ENCODE measurements at regions not wholly inside any gene's neighbourhood (a gene's known extent, or its start where the extent isn't known, plus 50 kb on each side); places are given as distances from the start of the nearest gene placed in this dataset.
"Not testable (repeated sequence)": the region's sequence is repeated elsewhere in the genome, so short reads cannot be mapped to it uniquely, and the experiment has no call there.

DNA sequence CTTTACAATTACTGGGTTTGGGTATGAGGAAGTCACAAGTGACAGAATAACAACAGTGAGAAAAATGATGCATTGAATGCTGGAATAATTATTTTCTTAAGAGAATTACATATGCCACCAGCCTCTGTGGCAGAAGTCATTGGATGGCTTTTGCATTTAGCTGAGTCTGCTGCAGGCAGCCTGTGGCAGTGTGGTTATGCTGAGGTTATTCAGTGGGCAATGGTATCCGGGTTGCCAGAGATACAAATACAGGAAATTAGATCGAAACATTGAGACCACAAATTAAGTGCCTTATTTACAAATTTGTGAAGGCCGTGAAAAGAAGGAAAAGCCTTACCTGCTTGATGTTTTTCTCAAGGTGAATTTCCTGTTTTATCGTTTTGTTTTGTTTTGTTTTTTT, 1050.0 kb downstream of the GALC start:
- H3K27me3 ChIP-seq (ENCODE audit: insufficient read depth, low read length) = no peaks in the 10 kb centered on the region
- H3K4me1 ChIP-seq (ENCODE audit: insufficient read depth, low read length) = no peaks in the 10 kb centered on the region
- no peaks in the 10 kb centered on the region for H3K9me3 ChIP-seq (ENCODE audit: low read depth, low read length)
- H3K4me3 ChIP-seq (ENCODE audit: low read length) = no peak overlapping the region

DNA sequence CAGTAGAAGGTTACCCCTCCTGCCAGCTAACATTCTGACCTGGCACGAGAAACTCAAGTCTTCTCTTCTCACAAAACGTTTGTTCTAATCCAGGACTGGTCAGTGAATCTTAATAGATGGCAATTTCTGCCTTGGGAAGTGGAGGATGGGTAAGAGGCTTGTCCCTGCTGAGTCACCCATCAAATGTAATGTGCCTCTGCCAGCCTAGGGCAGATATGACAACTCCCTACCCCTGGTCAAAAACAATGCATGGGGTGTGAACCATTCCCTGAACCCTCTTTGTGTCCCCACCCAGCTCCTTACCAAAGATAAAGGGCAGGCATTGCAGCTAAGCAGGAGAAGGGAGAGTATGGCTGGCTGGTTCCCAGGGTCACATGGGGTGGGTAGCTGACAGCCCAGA, 1052.9 kb downstream of the GALC start:
- Histone ChIP-seq H3K9me3 (ENCODE audit: low read depth, low read length) (no peaks in the 10 kb centered on the region), H3K4me3 (ENCODE audit: low read length) (no peak overlapping the region), H3K4me1 (ENCODE audit: insufficient read depth, low read length) (no peaks in the 10 kb centered on the region), H3K27me3 (ENCODE audit: insufficient read depth, low read length) (no peaks in the 10 kb centered on the region)

DNA sequence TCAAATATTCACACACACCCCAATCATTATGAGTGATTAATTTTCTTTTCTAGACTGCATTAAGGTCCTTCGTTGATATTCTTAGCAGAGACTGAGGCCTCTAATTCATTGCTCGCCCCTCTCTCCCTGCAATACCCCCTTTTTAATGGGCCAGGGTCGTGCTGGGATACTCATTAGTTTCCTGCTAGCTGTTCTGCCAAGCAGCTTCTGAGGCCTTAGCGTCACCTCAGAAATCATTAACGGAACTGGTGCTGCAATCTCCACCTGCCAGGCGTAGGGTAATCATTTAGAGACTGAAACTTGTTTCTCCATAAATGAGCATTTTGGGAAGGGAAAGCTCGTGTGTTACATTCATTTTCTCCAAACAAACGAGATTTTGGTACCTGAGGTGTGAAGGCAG, 1054.7 kb downstream of the GALC start:
- no peaks in the 10 kb centered on the region for H3K27me3 ChIP-seq (ENCODE audit: insufficient read depth, low read length)
- H3K4me1 ChIP-seq (ENCODE audit: insufficient read depth, low read length) = no peaks in the 10 kb centered on the region
- no peak overlapping the region for H3K4me3 ChIP-seq (ENCODE audit: low read length)
- no peaks in the 10 kb centered on the region for H3K9me3 ChIP-seq (ENCODE audit: low read depth, low read length)

DNA sequence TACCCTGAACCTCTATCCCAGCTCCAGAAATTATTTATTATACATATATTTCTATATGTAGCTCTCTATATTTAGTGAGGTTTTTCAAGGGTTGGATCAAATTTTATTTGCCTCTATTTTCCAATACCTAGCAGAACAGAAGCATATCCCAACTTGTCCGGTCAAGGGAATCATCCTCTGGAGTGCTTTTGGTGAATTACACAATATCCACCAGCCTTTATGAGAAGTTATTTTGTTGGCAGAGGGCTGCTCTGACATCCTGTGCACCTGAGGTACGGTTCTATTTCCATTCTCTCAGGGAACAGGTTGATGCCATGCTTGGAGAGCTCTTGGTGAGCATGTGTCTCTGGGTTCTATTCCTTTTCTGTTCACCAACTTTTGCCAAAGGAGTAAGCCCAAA, 1056.4 kb downstream of the GALC start:
- no peaks in the 10 kb centered on the region for H3K9me3 ChIP-seq (ENCODE audit: low read depth, low read length)
- H3K4me3 ChIP-seq (ENCODE audit: low read length) = no peak overlapping the region
- no peaks in the 10 kb centered on the region for H3K27me3 ChIP-seq (ENCODE audit: insufficient read depth, low read length)
- H3K4me1 ChIP-seq (ENCODE audit: insufficient read depth, low read length) = no peaks in the 10 kb centered on the region

DNA sequence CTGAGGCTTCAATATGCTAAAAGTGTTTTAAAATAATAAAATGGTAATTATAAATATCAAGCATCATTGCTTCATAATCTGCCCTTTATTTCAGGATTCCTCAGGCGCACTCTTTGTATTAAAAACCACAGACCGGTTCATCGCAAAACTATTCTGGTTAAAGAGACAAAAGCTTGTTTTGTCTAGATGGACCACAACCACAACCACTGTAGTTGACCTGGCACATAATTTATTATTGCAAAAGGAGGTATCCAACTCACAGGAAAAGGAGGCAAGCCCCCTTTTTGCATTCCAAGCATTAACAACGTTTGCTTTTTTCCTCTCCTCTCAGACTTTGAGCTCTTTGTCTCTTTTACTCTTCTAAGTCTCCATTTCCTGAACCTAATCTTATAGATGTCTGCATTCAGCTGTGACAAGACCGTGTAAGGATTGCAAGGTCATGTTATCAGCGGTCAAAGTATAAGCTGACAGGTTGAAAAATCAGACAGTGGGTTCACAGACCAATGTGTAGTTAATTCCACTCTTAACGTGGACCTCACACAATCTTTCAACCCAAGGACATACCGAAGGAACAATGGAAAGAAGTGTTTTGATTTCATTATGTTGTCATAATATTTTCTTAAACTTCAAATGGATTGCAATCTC, 1057.6 kb downstream of the GALC start:
- H3K27me3 ChIP-seq (ENCODE audit: insufficient read depth, low read length) = no peaks in the 10 kb centered on the region
- H3K9me3 ChIP-seq (ENCODE audit: low read depth, low read length) = no peaks in the 10 kb centered on the region
- H3K4me3 ChIP-seq (ENCODE audit: low read length) = no peak overlapping the region
- no peaks in the 10 kb centered on the region for H3K4me1 ChIP-seq (ENCODE audit: insufficient read depth, low read length)

DNA sequence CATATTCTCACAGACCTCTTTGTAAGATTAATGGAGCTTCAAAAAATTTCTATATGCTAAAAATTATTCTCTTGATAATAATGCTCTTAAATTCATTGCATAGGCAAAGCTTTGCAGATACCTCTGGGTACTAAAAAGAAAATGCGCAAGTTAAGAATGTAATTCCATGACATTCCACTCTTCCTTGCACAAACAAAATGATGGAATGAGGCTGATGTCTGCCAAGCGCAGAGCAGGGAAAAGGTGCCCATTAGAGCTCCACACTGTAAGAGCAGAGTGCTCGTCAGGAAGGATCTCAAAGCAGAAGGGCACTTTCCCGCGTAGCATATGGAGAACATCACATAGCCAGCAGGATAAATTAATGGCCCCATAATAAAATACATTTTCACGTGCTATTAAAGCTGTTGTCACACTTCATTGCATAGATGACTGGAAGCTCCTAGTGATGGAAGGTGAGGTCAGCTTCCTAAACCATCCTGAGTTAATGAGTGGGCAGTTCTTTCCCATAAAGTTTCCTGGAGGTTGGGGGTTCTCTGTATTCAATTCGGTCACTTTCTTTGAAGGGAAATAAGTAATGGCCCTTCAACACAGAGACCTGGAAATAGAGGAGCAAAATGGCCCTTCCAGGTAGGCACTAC, 1058.9 kb downstream of the GALC start:
- no peaks in the 10 kb centered on the region for H3K9me3 ChIP-seq (ENCODE audit: low read depth, low read length)
- no peak overlapping the region for H3K4me3 ChIP-seq (ENCODE audit: low read length)
- no peaks in the 10 kb centered on the region for H3K4me1 ChIP-seq (ENCODE audit: insufficient read depth, low read length)
- no peaks in the 10 kb centered on the region for H3K27me3 ChIP-seq (ENCODE audit: insufficient read depth, low read length)

DNA sequence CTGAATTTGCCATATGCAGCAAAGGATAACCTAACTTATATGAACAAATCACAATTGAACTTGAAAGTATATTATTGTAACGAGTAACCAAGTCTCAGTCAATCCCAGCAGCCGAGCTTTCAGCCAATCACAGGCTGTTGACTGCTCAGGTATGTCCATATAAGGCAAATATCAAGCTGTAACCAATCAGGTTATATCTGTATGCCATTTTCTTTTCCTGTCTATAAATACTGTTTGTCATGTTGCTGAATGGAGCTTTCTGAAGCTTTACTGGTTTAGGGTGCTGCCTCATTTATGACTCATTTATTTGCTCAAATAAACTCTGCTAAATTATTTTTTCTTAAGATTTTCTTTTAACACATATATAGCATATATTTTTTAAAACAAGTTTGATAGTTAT, 1059.5 kb downstream of the GALC start:
- Histone ChIP-seq H3K4me1 (ENCODE audit: insufficient read depth, low read length) (no peaks in the 10 kb centered on the region), H3K4me3 (ENCODE audit: low read length) (no peak overlapping the region), H3K9me3 (ENCODE audit: low read depth, low read length) (no peaks in the 10 kb centered on the region), H3K27me3 (ENCODE audit: insufficient read depth, low read length) (no peaks in the 10 kb centered on the region)

DNA sequence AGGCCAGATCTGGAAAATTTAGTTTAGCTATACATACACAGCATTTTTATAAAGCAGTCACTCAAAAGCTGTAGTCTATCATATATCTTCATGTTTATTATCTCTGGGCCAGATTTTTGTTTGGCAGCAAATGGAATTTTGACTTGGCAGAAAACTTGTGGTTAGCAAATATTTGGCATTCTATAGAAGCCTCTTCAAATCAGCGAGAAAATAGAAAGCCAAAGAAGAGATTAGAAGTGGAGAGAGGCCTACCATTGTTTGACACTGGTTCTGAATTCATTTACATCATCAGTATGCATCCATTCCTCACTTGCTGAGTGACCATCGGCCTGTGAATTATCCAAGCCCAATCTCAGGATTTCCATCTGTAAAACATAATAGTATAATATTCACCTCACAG, 1077.6 kb downstream of the GALC start:
- H3K4me1 ChIP-seq (ENCODE audit: insufficient read depth, low read length) = no peaks in the 10 kb centered on the region
- no peaks in the 10 kb centered on the region for H3K27me3 ChIP-seq (ENCODE audit: insufficient read depth, low read length)
- H3K4me3 ChIP-seq (ENCODE audit: low read length) = no peak overlapping the region
- H3K9me3 ChIP-seq (ENCODE audit: low read depth, low read length) = no peaks in the 10 kb centered on the region

DNA sequence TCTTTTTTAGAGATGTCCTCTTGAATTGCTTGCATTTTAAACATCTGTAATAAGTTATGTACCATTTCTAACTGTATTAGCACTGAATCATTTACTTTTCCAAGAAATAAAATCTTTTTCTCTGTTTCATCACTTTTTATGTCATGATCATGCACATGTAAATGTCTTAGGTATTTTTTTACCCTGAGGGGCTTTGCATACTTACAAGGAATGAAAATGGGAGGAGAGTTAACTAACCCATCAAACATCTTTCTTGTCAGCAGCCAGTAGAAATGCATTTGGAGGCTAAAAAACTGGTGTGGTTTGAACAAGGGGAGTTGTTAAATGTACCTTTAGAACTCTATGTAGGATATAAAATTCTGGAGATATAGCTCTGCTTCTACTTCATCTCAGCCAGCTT, 1080.3 kb downstream of the GALC start:
- H3K9me3 ChIP-seq (ENCODE audit: low read depth, low read length) = no peaks in the 10 kb centered on the region
- no peaks in the 10 kb centered on the region for H3K27me3 ChIP-seq (ENCODE audit: insufficient read depth, low read length)
- H3K4me1 ChIP-seq (ENCODE audit: insufficient read depth, low read length) = no peaks in the 10 kb centered on the region
- no peak overlapping the region for H3K4me3 ChIP-seq (ENCODE audit: low read length)

DNA sequence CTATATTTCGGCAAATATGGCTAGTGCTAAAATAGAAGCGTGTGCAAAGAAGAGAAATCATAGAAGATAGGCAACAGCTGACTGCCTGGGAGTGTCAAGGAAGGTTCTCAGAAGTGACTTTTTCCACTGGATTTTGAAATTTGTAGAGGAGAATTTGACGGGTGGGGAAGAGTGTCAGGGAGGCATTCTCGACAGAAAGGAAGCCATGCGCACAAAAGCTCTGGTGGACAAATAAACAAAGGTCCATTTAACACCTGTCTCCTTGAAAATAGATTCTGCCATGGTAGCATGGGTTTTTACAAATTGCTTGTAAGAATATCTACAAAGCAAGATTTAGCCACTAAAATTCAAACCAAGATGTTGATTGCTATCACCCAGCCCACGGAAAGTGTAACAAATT, 1081.5 kb downstream of the GALC start:
- no peaks in the 10 kb centered on the region for H3K9me3 ChIP-seq (ENCODE audit: low read depth, low read length)
- H3K4me1 ChIP-seq (ENCODE audit: insufficient read depth, low read length) = no peaks in the 10 kb centered on the region
- H3K27me3 ChIP-seq (ENCODE audit: insufficient read depth, low read length) = no peaks in the 10 kb centered on the region
- H3K4me3 ChIP-seq (ENCODE audit: low read length) = no peak overlapping the region

DNA sequence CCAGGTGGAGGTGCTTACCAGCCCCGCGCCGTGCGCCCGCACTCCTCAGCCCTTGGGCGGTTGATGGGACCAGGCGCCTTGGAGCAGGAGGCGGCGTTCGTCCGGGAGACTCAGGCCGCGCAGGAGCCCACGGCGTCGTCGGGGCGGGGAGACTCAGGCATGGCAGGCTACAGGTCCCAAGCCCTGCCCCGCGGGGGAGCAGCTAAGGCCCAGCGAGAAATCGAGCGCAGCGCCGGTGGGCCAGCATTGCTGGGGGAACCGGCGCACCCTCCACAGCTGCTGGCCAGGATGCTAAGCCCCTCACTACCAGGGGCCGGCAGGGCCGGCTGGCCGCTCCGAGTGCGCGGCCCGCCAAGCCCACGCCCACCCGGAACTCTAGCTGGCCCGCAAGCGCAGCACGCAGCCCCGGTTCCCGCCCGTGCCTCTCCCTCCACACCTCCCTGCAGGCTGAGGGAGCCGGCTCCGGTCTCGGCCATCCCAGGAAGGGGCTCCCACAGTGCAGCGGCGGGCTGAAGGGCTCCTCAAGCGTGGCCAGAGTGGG, 1087.5 kb downstream of the GALC start:
- H3K9me3 ChIP-seq (ENCODE audit: low read depth, low read length); H3K27me3 ChIP-seq (ENCODE audit: insufficient read depth, low read length); H3K4me1 ChIP-seq (ENCODE audit: insufficient read depth, low read length); H3K4me3 ChIP-seq (ENCODE audit: low read length): not testable (repeated sequence)

DNA sequence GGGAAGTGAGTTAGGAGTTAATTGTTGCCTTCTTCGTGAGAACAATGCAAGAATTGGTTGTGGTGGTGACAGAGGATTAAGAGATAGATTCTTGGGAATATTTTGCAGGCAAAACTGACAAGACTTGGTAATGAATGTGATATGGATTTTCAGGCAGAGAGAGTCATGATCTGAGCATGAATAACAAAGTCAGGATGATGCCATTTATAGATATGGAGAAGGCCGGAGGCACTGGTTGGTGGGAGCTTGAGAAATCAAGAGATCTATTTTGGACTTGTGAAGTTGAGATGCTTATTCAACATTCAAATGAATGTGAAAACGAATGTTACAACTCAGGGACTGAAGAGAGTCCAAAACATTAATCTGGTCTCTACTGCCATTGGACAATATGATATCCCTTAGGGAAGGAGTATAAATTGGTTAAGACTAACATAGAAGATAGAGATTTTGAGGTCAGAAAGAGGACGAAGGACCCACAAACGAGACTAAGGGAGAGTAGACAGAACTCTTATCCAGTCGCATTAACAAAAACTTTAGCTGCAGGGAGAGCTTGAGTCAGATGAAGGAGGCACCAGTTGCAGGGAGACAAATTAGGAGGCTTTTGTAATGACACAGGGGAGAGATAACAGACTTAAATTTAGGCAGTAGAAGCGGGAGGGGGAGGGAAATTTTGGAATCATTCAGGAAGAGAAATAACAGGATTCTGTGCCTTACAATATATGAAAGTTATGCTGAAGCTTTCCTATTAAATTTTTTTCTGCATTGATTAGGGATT, 1090.6 kb downstream of the GALC start:
- Histone ChIP-seq H3K4me3 (ENCODE audit: low read length) (no peak overlapping the region), H3K27me3 (ENCODE audit: insufficient read depth, low read length) (no peaks in the 10 kb centered on the region), H3K9me3 (ENCODE audit: low read depth, low read length) (no peaks in the 10 kb centered on the region), H3K4me1 (ENCODE audit: insufficient read depth, low read length) (no peaks in the 10 kb centered on the region)

DNA sequence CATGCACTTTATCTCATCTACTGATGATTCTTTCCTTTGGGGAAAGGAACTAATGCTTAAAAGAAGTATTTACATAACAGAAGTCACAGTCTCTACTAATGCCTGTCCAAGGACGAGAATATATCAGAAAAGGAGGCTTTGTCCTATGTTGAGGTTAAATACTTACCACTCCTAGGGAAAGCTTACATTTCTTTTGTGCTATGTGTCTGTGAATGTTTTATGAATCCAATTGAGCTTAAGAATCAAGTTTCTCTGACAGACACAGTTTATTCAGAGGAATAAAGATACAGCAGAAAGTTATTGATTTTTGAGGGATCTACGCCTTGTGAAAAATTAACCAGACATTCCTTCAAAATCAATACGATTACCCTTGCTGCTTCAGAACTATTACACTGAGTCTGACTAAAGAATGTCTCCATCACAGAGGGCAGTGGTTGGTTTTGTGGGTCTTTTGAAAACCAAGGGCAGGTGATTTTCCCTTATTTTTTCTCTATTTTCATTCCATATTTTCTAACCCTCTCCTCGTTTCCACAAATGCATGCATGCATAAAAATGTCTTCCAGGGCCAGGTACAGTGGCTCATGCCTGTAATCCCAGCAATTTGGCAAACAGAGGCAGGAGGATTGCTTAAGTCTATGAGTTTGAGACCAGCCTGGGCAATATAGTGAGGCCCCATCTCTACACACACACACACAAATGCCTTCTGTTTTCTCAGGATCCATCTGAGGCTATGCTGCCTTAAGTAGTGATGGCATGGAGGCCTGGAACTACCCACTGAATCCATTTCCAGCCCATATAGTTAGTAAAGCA, 1095.1 kb downstream of the GALC start:
- H3K27me3 ChIP-seq (ENCODE audit: insufficient read depth, low read length) = no peaks in the 10 kb centered on the region
- no peaks in the 10 kb centered on the region for H3K9me3 ChIP-seq (ENCODE audit: low read depth, low read length)
- H3K4me3 ChIP-seq (ENCODE audit: low read length) = no peak overlapping the region
- no peaks in the 10 kb centered on the region for H3K4me1 ChIP-seq (ENCODE audit: insufficient read depth, low read length)

DNA sequence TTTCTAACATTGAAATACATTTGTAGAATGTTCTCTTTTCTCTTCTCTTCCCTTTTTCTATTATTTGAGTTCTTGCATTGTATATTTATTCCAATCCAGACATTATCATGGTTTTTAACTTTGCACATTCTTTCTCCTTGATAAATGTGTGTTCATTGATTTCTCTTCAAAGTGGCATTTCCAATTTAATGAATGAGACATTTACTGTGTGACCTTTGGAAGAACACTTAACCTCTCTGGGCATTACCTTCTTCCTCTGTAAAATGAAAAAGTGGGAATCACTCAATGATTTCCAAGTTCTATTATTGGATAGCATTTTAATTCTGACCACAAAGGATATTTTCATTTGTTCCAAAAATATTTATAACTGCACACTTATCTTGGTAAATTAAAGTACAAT, 1095.8 kb downstream of the GALC start:
- Histone ChIP-seq H3K9me3 (ENCODE audit: low read depth, low read length) (no peaks in the 10 kb centered on the region), H3K27me3 (ENCODE audit: insufficient read depth, low read length) (no peaks in the 10 kb centered on the region), H3K4me1 (ENCODE audit: insufficient read depth, low read length) (no peaks in the 10 kb centered on the region), H3K4me3 (ENCODE audit: low read length) (no peak overlapping the region)

DNA sequence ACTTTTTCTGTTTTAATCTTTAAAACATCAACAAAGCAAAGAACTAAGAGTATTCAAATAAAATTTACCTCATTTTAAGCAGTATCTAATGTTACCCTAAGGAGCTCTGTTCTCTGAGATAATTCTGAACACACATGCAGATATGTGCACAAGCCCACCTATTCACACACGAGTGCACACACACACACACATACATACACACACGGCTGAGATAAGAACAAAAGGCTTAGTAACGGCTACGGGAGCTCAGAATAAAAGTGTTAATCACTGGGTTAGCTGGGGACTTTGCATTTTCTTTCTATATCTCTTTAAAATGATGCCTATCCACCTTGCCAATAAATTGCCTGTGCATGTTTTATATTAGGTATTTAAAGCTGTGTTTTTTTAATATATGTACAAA, 1096.3 kb downstream of the GALC start:
- Histone ChIP-seq H3K4me3 (ENCODE audit: low read length) (no peak overlapping the region), H3K4me1 (ENCODE audit: insufficient read depth, low read length) (no peaks in the 10 kb centered on the region), H3K9me3 (ENCODE audit: low read depth, low read length) (no peaks in the 10 kb centered on the region), H3K27me3 (ENCODE audit: insufficient read depth, low read length) (no peaks in the 10 kb centered on the region)
